C4-2B (cell line): ENCODE measurements at regions not wholly inside any gene's neighbourhood (a gene's known extent, or its start where the extent isn't known, plus 50 kb on each side); places are given as distances from the start of the nearest gene placed in this dataset.

ENCODE experiments used
- H3K27ac ChIP-seq: fragments of 450-650 bp; 2 replicates; pipeline ENCODE4 v1.5.1; 2017
- CTCF ChIP-seq: fragments of 450-650 bp; conservative IDR thresholded peaks from 2 replicates; pipeline ENCODE4 v1.5.1; 2017; ENCODE audit warnings: mild to moderate bottlenecking
- ZFX ChIP-seq: fragments of 450-650 bp; IDR thresholded peaks from 2 replicates; pipeline ENCODE4 v1.6.1; 2017

DNA sequence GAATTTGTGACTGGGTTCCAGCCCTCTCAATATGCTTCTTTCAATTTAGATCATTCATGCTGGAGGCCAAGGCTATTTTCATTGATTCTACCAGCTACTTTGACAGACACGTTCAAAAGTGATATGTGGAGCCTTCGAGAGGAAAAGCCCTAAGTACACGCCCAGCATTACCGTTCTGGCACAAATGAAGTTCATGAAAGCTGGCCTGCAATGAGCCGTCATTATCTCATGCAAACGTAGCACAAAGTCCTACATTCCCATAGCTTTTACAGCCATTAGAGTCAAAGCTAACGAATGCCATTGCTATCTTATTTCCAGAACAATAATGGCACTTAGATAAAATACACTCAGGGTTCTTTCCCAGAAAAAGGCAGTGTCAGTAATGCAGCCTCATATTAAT is 1237.6 kb downstream of the EFNB2 start:
- H3K27ac ChIP-seq, result no peak overlapping the region
- no peak for TF ChIP-seq CTCF
- TF ChIP-seq ZFX, result no peak

GRCh38 chr13:105291987-105292386 is 1243.5 kb downstream of the EFNB2 start:
- TF ChIP-seq ZFX, result no peak
- no peak for TF ChIP-seq CTCF

DNA sequence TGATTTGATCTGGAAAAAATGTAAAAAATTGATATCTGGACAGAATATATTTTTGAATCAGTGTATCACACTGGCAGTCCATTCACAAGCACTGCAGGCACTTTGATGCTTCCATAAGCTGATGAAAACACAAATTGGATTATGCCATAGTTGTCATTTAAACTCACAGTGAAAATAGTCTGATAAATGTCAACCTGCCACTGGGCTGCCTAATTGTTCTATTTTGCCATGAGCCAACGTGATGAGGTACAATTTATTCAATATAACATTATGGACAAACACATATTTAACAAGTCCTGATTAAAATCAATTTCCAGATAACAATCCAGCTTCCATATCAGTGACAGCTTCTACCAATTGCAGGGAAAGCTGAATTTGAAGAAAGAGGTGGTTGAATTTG is 1244.9 kb downstream of the EFNB2 start:
- no peak for TF ChIP-seq ZFX
- TF ChIP-seq CTCF, result no peak
- H3K27ac ChIP-seq, result no peak overlapping the region

More at GRCh38 chr13:105291987-105292386, 1243.5 kb downstream of the EFNB2 start:
- no peak overlapping the region for H3K27ac ChIP-seq

- TF ChIP-seq ZFX (no peak), CTCF (no peak)
- H3K27ac ChIP-seq, result no peak overlapping the region
These were observed 1249.9 kb downstream of the EFNB2 start for GRCh38 chr13:105285526-105285925.

DNA sequence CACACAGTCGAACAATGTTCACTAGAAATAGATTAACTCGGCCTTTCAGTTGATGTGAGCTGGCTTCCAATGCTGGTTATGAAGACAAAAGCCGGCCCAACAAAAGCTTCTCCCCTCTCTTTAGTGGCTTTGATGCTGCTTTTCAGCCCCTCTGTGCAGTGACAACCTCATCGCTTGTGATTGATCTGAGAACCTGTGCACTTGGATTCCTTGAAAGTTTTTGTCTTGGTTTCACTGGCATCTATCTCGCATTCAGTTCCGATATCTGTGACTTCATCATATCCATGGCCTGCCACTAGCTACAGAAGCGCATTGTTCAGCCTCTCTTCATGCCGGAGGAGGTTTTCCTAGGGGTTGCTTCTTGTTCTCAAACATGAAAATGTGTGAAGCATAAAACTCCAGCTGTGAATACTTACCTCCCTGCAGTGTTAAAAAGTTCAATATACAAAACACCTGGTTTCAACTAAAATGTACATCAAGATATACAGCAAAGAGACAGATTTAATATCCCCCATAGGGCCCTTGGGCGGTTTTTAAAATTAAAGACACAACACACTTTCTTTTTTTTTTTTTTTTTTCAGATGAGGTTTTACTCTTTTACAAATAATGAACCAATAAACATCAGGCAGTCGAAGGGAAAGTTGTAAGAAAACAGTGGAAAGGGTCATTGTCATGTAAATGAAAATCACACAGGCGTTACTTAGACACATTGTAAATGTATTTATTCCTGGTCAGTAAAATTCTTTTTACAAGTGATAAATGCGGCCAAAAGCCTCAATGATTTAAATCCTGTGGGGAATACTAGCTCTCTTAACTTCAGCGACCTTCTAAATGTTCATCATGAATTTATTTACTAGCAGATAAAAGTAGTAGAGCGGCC is 1252.8 kb downstream of the EFNB2 start:
- H3K27ac ChIP-seq, result no peak overlapping the region
- TF ChIP-seq CTCF, result no peak
- TF ChIP-seq ZFX, result no peak

DNA sequence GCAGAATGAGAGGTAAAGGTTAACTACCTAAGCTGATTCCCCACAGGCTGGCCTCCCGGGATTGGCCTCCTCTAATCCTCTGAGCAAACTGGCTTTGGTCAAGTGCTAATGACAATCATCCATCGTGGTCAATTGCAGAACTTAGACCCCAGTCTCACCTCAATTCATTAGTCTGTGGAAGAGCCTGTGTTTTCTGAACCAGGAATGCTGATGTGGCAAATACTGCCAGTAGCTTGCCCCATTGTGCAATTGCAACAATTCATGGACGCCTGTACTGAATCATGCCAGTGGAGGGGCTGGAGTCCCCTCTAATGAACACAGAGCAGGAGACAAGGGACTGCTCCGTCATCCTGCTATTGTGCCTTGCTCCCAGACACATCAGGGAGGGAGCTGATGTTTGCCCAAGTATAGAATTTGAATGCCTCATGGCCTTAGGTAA is 1256.5 kb downstream of the EFNB2 start:
- H3K27ac ChIP-seq, result no peak overlapping the region
- TF ChIP-seq CTCF (no peak), ZFX (no peak)

- TF ChIP-seq ZFX, result no peak
- TF ChIP-seq CTCF, result no peak
- H3K27ac ChIP-seq, result no peak overlapping the region
These were observed 1258.9 kb downstream of the EFNB2 start for GRCh38 chr13:105276571-105276970.
